ENCODE measurements at regions not wholly inside any gene's neighbourhood (a gene's known extent, or its start where the extent isn't known, plus 50 kb on each side); places are given as distances from the start of the nearest gene placed in this dataset.
"Not testable (repeated sequence)": the region's sequence is repeated elsewhere in the genome, so short reads cannot be mapped to it uniquely, and the experiment has no call there.

DNA sequence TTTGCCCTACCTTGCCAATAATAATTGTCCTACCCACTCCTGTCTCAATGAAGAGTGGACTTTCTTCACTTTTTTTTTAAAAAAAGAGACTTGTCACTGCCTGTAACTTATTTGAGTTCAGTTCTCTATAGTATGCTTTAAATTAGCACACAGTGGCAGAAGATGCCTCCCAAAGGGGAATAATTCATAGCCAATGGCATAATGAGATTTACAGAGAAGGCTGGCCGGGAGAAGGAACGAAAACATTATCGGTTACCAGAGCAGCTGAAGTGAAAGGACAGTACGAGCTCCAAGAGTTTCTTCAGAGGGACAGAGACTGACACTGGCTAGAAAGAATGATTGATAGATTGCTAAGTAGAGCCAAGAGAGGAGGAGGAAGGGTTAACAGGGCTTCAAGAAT, 356.3 kb downstream of the EMP1 start:
- DNase-seq, result no peak

DNA sequence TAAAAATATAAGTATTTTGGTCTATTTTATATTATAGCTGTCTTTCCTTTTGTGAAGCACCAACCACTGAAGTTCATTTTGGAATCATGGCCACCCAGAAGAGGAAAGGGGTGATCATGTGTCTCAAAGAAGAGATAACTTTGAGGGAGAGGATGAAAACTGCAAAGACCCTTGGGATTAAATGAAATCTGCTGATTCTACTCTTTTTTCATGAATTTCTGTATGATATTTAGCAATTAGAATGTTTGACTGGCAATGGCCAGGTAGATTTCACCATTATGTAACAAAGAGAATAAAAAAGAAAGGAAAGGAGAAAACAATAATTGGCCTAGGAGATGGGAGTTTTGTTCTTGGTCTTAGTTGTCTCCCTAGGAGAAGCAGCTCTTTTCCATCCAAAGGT, 350.8 kb downstream of the EMP1 start:
- no peak for DNase-seq

GRCh38 chr12:13546231-13546630, 349.7 kb downstream of the EMP1 start:
- DNase-seq, result no peak

- no peak for DNase-seq
These were observed 342.5 kb downstream of the EMP1 start for GRCh38 chr12:13539051-13539450.

DNA sequence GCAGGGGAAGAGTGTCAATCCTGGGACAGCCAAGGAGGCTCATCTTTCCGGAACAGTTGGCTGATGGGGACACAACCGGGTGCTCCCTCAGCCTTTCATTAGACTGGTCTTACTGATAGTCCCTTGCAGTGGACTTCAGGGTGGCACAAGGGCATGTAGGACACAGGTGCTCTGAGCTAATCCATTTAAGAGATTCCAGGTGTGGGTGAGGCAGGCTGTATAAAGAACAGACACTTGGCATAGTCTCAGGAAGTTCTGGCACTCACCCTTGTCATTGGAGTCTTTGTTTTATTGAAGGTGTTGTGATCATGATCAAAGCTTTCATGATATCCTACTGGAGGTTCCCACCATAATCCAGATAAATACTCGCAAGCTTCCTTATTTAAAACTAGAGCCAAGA, 341.6 kb downstream of the EMP1 start:
- no peak for DNase-seq

- DNase-seq, result no peak
These were observed 341.1 kb downstream of the EMP1 start for GRCh38 chr12:13537623-13538022.

- DNase-seq, result no peak
These were observed 339.8 kb downstream of the EMP1 start for GRCh38 chr12:13536219-13536910.

- DNase-seq, result peak; percentile 17
These were observed 338.3 kb downstream of the EMP1 start for GRCh38 chr12:13534645-13535398.

DNA sequence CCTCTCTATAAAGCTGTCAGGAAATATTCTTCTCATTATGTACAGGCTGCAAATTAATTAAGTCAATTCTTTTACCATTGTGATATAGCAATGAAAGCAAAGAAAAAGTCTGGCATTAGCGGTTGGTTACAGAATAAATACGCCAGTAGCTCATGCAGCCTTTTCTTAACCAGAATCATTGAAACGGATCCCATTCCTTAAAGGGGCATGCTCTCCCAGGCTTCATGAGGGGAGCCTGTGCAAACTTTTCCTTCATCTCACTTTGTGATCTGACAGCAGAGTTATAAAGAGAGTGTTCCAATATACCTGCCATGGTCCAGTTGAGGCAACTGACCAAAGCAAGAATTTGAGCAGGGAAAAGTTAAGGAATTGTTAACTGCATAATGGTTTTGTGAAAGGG, 337.7 kb downstream of the EMP1 start:
- DNase-seq, result no peak

GRCh38 chr12:13530966-13531365, 334.4 kb downstream of the EMP1 start:
- DNase-seq, result no peak

- peak; percentile 23 for DNase-seq
These were observed 329.8 kb downstream of the EMP1 start for GRCh38 chr12:13526185-13526921.

- DNase-seq, result no peak
These were observed 327.2 kb downstream of the EMP1 start for GRCh38 chr12:13523536-13524307.

- DNase-seq, result not testable (repeated sequence)
These were observed 321.5 kb downstream of the EMP1 start for GRCh38 chr12:13518034-13518433.

DNA sequence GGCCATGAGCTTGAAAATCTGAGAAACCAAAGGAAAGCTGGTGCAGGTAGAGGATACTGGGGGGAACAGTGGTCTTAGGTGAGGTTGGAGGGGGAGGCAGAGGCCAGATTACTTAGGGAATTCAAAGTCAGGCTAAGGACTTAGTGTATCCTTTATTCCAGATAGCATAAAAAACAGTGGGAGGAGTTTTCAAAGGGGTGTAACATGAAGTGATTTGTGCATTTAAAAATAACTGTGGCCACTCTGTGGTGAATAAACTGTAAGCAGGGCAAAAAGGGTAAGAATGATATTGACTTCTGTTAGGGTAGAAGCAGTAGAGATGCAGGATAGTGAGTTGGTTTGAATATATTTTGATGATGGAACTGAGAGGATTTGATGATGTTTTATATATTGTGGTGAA, 313.2 kb downstream of the EMP1 start:
- no peak for DNase-seq

DNA sequence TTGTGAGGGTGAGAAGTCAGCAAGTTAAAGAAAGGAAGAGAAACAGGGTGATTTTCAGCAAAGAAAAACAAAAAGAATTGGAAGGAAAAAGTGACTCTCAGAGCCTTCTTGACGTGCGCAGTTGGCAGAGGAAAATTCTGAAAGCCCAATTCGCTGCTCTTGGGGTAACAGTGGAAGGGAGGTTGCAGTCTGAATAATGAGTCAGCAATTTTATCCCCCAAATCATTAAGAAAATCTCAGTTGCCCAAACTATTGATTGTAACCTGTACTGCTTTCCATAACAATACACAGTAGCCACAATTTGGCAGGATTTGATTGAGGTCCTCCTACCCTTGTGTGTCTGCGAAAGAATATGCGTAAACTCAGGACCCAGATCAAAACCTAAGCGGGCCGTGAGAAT, 309.1 kb downstream of the EMP1 start:
- no peak for DNase-seq

GRCh38 chr12:13505224-13505623, 308.7 kb downstream of the EMP1 start:
- DNase-seq, result no peak

DNA sequence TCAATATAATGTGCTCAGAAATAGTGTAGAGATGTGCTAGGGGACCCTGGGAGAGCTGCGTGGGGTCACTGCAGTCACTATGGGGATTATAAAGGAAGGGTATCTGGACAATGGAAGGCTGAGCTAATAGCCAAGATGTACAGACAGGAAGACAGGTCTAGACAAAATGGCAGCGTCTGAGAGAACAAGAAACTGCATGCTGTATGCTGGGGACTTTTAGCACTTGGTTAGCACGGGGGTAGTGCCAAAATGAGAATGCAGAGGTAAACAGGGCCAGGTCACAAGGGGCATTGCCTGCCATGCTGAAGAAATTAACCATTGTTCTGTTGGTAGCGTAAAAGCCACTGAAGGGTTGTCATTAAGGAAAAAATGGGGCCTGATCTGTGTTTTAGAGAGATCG, 308.2 kb downstream of the EMP1 start:
- DNase-seq, result no peak

DNA sequence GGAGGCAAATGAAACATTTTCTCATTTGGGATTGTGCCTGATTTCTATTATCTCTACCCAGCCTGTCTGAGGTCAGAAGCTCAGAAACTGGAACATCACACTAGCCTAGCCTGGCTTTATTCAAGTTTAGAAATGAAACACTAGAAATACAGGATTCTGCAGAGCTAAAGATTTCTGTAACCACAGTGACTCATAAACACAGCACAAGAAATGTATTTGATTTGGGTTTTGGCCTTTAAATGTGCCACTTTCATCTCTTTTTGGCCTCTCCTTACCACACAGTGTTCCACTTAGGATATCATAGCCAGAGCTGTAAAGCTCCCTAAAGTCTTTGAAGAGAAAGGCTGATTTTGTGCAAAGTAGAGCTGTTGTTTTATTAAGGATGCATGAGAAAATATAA, 307.5 kb downstream of the EMP1 start:
- DNase-seq, result no peak

DNA sequence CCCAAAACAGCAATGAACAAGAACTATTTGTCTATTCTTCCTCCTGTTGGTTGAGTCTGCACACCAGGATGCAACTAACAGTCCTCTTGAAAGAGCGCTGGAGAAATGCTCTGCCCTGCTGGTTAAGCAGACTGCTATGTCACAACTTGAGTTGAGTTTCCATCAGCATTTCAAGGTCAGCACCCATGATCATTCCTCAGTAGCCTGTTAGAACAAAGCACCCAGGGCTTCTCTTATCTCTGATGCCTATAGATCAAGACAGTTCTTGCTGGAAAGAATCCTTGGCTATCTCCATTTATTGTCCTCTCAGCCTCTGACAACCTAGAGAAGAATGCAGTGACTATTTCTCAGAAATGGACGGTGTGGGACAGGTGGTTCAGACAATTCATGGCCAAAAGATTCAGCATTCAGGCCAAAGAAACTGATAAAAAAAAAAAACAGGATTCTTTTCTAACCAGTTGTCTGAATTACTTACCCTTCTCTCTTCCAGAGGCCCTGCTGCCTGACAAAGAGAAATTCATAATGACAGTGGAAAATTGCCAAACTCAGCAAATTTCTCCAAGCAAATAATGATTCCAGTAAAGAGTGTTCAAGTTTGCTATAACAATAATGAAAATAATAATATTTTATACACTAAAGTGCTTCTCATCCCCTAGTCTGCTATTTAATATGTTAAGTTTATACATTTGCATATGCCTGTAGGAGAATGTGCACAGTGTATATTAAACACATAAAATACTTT, 306.7 kb downstream of the EMP1 start:
- no peak for DNase-seq

DNA sequence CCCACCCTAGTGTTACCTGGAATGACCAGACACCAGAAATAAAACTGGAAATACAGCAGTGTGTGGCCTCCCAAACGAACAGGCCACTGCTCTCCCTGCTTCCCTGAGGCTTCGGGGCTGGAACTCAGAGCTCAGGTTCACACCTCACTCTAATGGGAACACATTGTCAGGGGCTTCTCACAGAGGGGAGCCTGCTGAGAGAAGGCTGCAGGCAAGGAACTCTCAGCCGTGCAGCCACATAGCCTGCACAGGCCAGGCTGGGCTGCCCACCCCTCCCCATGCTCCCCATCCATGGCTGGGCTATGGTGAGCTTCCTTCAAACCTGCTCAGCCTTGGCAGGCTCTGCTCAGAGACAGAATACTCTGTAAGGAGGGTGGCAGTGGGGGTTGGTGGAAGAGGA, 302.5 kb downstream of the EMP1 start:
- DNase-seq, result no peak

DNA sequence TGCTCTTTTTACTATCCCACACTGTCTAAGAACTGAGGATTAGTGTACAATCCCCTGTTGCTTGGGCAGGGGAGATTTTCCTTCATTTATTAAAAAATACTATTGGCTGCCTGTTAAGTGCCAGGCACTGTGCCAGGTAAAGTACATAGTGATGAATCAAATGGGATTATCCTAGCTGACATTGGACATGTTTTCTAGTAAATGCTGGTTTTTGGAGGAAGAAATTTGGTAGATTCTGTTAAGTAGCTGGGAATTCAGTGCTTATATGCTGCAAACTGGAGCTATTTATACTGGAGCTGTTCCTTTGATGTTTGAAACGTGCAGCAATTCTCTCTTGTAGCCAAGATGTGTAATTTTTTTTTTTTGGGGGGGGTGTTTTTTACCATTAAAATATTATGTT, 299.6 kb downstream of the EMP1 start:
- DNase-seq, result no peak

DNA sequence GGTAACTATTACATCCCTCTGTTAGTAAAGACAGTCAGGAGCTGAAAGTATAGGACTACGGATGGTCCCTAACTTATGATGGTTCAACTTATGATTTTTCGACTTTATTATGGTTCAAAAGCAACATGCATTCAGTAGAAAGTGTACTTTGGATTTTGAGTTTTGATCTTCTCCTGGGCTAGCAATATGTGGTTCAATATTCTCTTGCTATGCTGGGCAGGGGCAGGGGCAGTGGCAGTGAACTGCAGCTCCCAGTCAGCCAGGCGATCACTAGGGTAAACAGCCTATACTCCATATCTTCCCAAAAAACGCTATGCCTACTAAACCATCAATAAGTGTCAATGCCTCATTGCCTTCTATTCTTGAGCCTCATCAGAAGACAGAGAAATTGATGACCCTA, 292.7 kb downstream of the EMP1 start:
- no peak for DNase-seq

DNA sequence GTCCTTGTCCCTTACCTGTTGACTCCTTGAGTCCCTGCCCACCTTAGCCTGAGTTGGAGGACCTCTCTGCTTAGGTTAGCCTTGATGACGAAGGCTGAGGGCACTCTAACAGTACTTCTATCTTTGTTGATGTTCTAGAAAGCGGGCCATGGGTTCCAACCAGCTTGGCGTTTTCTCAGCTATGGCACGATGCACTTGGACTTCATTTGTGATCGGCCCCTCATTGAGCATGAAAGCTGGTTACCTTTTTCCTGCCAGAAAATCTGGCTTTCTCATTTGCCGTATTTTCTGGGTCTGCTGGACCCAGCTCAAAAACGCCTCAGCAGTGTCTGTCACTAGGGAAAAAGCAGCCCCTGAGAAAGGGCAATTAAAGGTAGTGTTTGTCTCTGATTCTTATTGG, 290.8 kb downstream of the EMP1 start:
- no peak for DNase-seq

Measured in NCI-H226 (cell line).